K562 (cell line): ENCODE measurements at regions not wholly inside any gene's neighbourhood (a gene's known extent, or its start where the extent isn't known, plus 50 kb on each side); places are given as distances from the start of the nearest gene placed in this dataset.

Source experiments
- ATAC-seq: fragments of 200-7000 bp; cut with Tn5 transposase; 3 replicates; pipeline ENCODE4 v1.9.1; 2020; ENCODE audit warnings: moderate library complexity
- BruUV-seq: library from RNA; stranded (reverse); fragments of 400-500 nt; replicated peaks from 2 replicates; lab custom pipeline; 2021; lab: Mats Ljungman, UMichigan
- CTCF ChIA-PET: fragments of 300-600 bp; formaldehyde crosslinking; extraction: SDS; loops from one replicate; lab custom pipeline; 2021; ENCODE audit warnings: low intra/inter-chr PET ratio; lab: Yijun Ruan, JAX
- POLR2A ChIA-PET: fragments of 300-600, 350-650 bp; sonication (Branson Sonifier 250); formaldehyde crosslinking; extraction: SDS; loops from one replicate; lab custom pipeline; 2021; ENCODE audit warnings: antibody characterized with exemption, inconsistent platforms; lab: Yijun Ruan, JAX
- DNase-seq, 4 experiments: peaks; one replicate each; pipeline versions ENCODE4 v3.0.0 to v3.0.0-alpha.2; 2011 to 2018; ENCODE audit warnings: low spot score in 3 of 4, mixed read lengths in 3 of 4; ENCODE audit errors: extremely low read depth in 1 of 4
- FAIRE-seq: peaks from 2 replicates; lab custom pipeline; 2011; peaks lifted over from hg19 to GRCh38; lab: Jason Lieb, UNC
- H2AFZ ChIP-seq: 2 replicates; pipeline ENCODE4 v1.6.0; 2011; ENCODE audit warnings: low read depth, low read length, control low read depth, inconsistent platforms
- H3K27ac ChIP-seq: fragments of 200-600 bp; 3 replicates; pipeline ENCODE4 v1.8.0; 2011; ENCODE audit warnings: low read depth, mild to moderate bottlenecking, control low read depth, inconsistent platforms, low read length, moderate library complexity, mixed read lengths; ENCODE audit errors: extremely low read depth
- H3K27me3 ChIP-seq, 2 experiments: fragments of 300-600 bp in 1 of 2; 2 replicates in 1 of 2; 3 replicates in 1 of 2; pipeline versions ENCODE4 v1.6.0 to v1.8.0; 2011; ENCODE audit warnings: inconsistent platforms in 2 of 2, low read length in 2 of 2, mild to moderate bottlenecking in 1 of 2, mixed read lengths in 1 of 2, moderate library complexity in 1 of 2; ENCODE audit not compliant: control insufficient read depth in 2 of 2, insufficient read depth in 2 of 2
- H3K36me3 ChIP-seq: fragments of 300-600 bp; 3 replicates; pipeline ENCODE4 v1.8.0; 2011; ENCODE audit warnings: mild to moderate bottlenecking, low read length, inconsistent platforms; ENCODE audit not compliant: control insufficient read depth, insufficient read depth
- H3K4me1 ChIP-seq, 2 experiments: fragments of 200-600 bp in 1 of 2; replicated peaks in 1 of 2; 2 replicates in 1 of 2; 3 replicates in 1 of 2; pipeline versions ENCODE4 v1.5.1 to v1.8.0; 2011; ENCODE audit warnings: inconsistent platforms in 2 of 2, low read length in 2 of 2, mild to moderate bottlenecking in 1 of 2, mixed read lengths in 1 of 2, moderate library complexity in 1 of 2; ENCODE audit not compliant: control insufficient read depth in 2 of 2, insufficient read depth in 2 of 2
- H3K4me2 ChIP-seq: 2 replicates; pipeline ENCODE4 v1.6.1; 2011; ENCODE audit warnings: low read length, control low read depth, inconsistent platforms, mixed read lengths; ENCODE audit not compliant: insufficient read depth
- H3K4me3 ChIP-seq: fragments of 200-600 bp; sonication (generic), shearing (Covaris generic); 2 replicates; pipeline ENCODE4 v1.5.1; 2016; ENCODE audit warnings: control low read depth, inconsistent platforms
- H3K79me2 ChIP-seq: fragments of 200-600 bp; 3 replicates; pipeline ENCODE4 v1.8.0; 2011; ENCODE audit warnings: low read length, inconsistent platforms; ENCODE audit not compliant: control insufficient read depth, insufficient read depth
- H3K9ac ChIP-seq, 2 experiments: 2 replicates each; pipeline versions ENCODE4 v1.6.0 to v1.6.1; 2011; ENCODE audit warnings: low read depth in 2 of 2, low read length in 2 of 2, control low read depth in 1 of 2, inconsistent platforms in 1 of 2, mild to moderate bottlenecking in 1 of 2, mixed read lengths in 1 of 2; ENCODE audit not compliant: insufficient read depth in 1 of 2
- H3K9me1 ChIP-seq: one replicate; pipeline ENCODE4 v1.6.0; 2011; ENCODE audit warnings: inconsistent platforms, mild to moderate bottlenecking, low read length, moderate library complexity; ENCODE audit not compliant: control insufficient read depth, insufficient read depth
- H3K9me3 ChIP-seq: replicated peaks from 2 replicates; pipeline ENCODE4 v1.5.1; 2011; ENCODE audit warnings: low read depth, low read length, inconsistent platforms; ENCODE audit not compliant: control insufficient read depth, insufficient read depth
- H4K20me1 ChIP-seq: replicated peaks from 2 replicates; pipeline ENCODE4 v1.6.1; 2011; ENCODE audit warnings: low read length, inconsistent platforms, mixed read lengths; ENCODE audit not compliant: control insufficient read depth, insufficient read depth
- ARNT ChIP-seq, 2 experiments: fragments of 450-650 bp; IDR thresholded peaks; 2 replicates each; pipeline ENCODE4 v1.6.1; 2016; ENCODE audit warnings: mild to moderate bottlenecking in 1 of 2
- CC2D1A ChIP-seq: fragments of 450-650 bp; IDR thresholded peaks from 2 replicates; pipeline ENCODE4 v1.6.1; 2017; ENCODE audit warnings: mild to moderate bottlenecking
- ESRRA ChIP-seq: fragments of 450-650 bp; IDR thresholded peaks from 2 replicates; pipeline ENCODE4 v1.6.1; 2014; ENCODE audit warnings: low read depth, mild to moderate bottlenecking, moderate library complexity, borderline replicate concordance
- GABPB1 ChIP-seq: sonication (generic); formaldehyde crosslinking; IDR thresholded peaks from 2 replicates; pipeline ENCODE4 v1.8.0; 2022; ENCODE audit warnings: mild to moderate bottlenecking, missing genetic modification reagents
- HNRNPL ChIP-seq: fragments of 200-400 bp; formaldehyde crosslinking; IDR thresholded peaks from 2 replicates; pipeline ENCODE4 v1.6.1; 2017; ENCODE audit warnings: low read depth, mild to moderate bottlenecking, low read length
- HNRNPLL ChIP-seq: fragments of 200-400 bp; formaldehyde crosslinking; IDR thresholded peaks from 2 replicates; pipeline ENCODE4 v1.6.1; 2017; ENCODE audit warnings: low read length, low read depth, mild to moderate bottlenecking; ENCODE audit not compliant: poor library complexity, severe bottlenecking
- SMAD4 ChIP-seq: fragments of 250-450 bp; sonication (Bioruptor Pico); conservative IDR thresholded peaks from 2 replicates; pipeline ENCODE4 v1.8.0; 2021; ENCODE audit warnings: inconsistent platforms, mild to moderate bottlenecking, moderate library complexity
- U2AF1 ChIP-seq: fragments of 200-400 bp; formaldehyde crosslinking; optimal IDR thresholded peaks from 2 replicates; pipeline ENCODE3; 2017; ENCODE audit warnings: mild to moderate bottlenecking, low read depth, low read length, moderate library complexity
- ZNF224 ChIP-seq: sonication (generic); formaldehyde crosslinking; IDR thresholded peaks from 2 replicates; pipeline ENCODE4 v1.8.0; 2022; ENCODE audit warnings: mild to moderate bottlenecking, missing genetic modification reagents
- WGBS: fragments of 100-300 bp; shearing (Covaris generic); methylation state at CpG from one replicate; pipeline ENCODE4 v1.1.6; 2016; ENCODE audit warnings: low coverage, mixed read lengths; ENCODE audit not compliant: insufficient coverage; ENCODE audit errors: missing lambda C conversion rate; 5-methylcytosine and 5-hydroxymethylcytosine counted together
- in situ Hi-C: fragments of 300-500 bp; cut with MboI; formaldehyde crosslinking; loops from 4 replicates; pipeline ENCODE4 v1.15.0; 2018; ENCODE audit warnings: inconsistent platforms, mixed read lengths
- intact Hi-C: fragments of 100-400 bp; cut with micrococcal nuclease; formaldehyde crosslinking; loops from 2 replicates; pipeline ENCODE4 v1.14.2; 2022
- TF ChIP-seq, protein P1 (sequence below), 2 experiments: fragments of 200-800 bp in 1 of 2; sonication (Bioruptor generic) in 1 of 2; sonication (generic) in 1 of 2; formaldehyde crosslinking in 1 of 2; IDR thresholded peaks in 1 of 2; conservative IDR thresholded peaks in 1 of 2; 2 replicates each; pipeline versions ENCODE4 v1.5.0 to v1.6.1; 2016 to 2020; ENCODE audit warnings: missing compliant biosample characterization in 1 of 2, missing genetic modification characterization in 1 of 2, missing genetic modification reagents in 1 of 2
- TF ChIP-seq, protein P2 (sequence below): fragments of 200-800 bp; sonication (Bioruptor generic); IDR thresholded peaks from 2 replicates; pipeline ENCODE4 v1.6.1; 2017; ENCODE audit warnings: missing genetic modification characterization, missing compliant biosample characterization
- TF ChIP-seq, protein P3 (sequence below): IDR thresholded peaks from 2 replicates; pipeline ENCODE4 v1.6.1; 2014; ENCODE audit warnings: antibody characterized with exemption
- TF ChIP-seq, protein P4 (sequence below): sonication (generic); formaldehyde crosslinking; IDR thresholded peaks from 2 replicates; pipeline ENCODE4 v1.8.0; 2022; ENCODE audit warnings: missing genetic modification reagents, mild to moderate bottlenecking, moderate library complexity, borderline replicate concordance
- TF ChIP-seq, protein P5 (sequence below): fragments of 450-650 bp; formaldehyde crosslinking; IDR thresholded peaks from 2 replicates; pipeline ENCODE4 v1.4.0; 2020; ENCODE audit warnings: mild to moderate bottlenecking, mixed read lengths

DNA sequence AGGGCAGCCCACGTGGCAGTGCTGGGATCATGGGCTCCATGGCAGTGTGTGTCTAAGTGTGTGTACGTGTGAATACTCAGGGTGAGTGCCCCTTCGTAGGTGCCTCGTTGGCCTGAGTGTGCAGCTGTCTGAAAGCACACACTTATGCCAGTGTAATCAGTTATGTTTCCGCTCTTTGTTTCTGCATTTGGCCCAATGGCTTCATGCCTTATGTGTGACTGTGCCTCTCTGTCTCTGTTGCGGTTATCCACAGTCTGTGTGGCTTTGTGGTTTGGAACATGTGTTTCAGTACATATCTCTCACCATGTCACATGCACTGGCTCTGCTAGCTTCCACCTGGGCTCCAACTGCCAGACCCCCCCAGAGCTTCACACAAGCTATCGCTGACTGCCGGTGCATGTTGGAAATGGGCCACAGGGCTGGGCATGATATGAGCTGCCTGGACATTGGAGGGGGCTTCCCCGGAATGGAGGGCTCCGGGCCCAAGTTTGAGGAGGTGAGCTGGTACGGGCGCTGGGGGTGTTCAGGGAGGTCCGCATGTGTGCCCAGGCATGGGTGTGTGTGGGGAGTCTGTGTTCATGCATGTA, 70.3 kb upstream of the TINAGL1 start:
- Histone ChIP-seq H3K4me3 (no peak overlapping the region), H3K36me3 (no peaks in the 10 kb centered on the region), H3K4me1 (peaks cover 0 to 10% of the 10 kb centered on the region in 2 experiments; a peak in 3 of 5 replicates), H3K9me3 (no peaks in the 10 kb centered on the region), H2AFZ (no peak overlapping the region), H3K27me3 (peaks cover 32 to 77% of the 10 kb centered on the region in 2 experiments), H3K27ac (no peak overlapping the region), H3K79me2 (no peaks in the 10 kb centered on the region), H4K20me1 (peaks cover 14% of the 10 kb centered on the region; the same call in 1 of the 2 replicates), H3K9me1 (no peaks in the 10 kb centered on the region), H3K9ac (no peak overlapping the region), H3K4me2 (no peak overlapping the region)
- DNase-seq (no peak), FAIRE-seq (no peak), ATAC-seq (no peak; the same call in 2 of the 3 replicates)
- no TSS peak for BruUV-seq
- intact Hi-C loops (no loop called here), in situ Hi-C loops (no loop called here)
- CTCF ChIA-PET: no interaction called here
- POLR2A ChIA-PET: interaction anchor here (0.7 to 0.8 kb wide), 2 partner anchors 8 to 9 kb away, joined by 3 to 4 read pairs; no protein-coding TSS in a partner anchor
- WGBS: 8% methylated on average over 13 of the region's 13 CpGs
- TF ChIP-seq U2AF1 (no peak), SMAD4 (0 out of 2 replicates have a peak, but pooled peaks have one; percentile 20), HNRNPL (no peak), GABPB1 (CRISPR knock-in tag) (no peak), ZNF224 (no peak), CC2D1A (no peak), ESRRA (peak; percentile 78; the same call in 1 of the 2 replicates), HNRNPLL (no peak), ARNT (IDR thresholded peaks at IDR 0.05) (no peak)
- TF ChIP-seq, protein P1, sequence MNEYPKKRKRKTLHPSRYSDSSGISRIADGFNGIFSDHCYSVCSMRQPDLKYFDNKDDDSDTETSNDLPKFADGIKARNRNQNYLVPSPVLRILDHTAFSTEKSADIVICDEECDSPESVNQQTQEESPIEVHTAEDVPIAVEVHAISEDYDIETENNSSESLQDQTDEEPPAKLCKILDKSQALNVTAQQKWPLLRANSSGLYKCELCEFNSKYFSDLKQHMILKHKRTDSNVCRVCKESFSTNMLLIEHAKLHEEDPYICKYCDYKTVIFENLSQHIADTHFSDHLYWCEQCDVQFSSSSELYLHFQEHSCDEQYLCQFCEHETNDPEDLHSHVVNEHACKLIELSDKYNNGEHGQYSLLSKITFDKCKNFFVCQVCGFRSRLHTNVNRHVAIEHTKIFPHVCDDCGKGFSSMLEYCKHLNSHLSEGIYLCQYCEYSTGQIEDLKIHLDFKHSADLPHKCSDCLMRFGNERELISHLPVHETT (CRISPR knock-in tag; conservative IDR thresholded peaks at IDR 0.05 in 1 of 2, IDR thresholded peaks at IDR 0.05 in 1 of 2): peak in 1 of 2 experiments; percentile 75; a peak in 2 of 4 replicates
- TF ChIP-seq, protein P2, sequence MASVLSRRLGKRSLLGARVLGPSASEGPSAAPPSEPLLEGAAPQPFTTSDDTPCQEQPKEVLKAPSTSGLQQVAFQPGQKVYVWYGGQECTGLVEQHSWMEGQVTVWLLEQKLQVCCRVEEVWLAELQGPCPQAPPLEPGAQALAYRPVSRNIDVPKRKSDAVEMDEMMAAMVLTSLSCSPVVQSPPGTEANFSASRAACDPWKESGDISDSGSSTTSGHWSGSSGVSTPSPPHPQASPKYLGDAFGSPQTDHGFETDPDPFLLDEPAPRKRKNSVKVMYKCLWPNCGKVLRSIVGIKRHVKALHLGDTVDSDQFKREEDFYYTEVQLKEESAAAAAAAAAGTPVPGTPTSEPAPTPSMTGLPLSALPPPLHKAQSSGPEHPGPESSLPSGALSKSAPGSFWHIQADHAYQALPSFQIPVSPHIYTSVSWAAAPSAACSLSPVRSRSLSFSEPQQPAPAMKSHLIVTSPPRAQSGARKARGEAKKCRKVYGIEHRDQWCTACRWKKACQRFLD (CRISPR knock-in tag): peak; percentile 72; the same call in 1 of the 2 replicates
- TF ChIP-seq, protein P3, sequence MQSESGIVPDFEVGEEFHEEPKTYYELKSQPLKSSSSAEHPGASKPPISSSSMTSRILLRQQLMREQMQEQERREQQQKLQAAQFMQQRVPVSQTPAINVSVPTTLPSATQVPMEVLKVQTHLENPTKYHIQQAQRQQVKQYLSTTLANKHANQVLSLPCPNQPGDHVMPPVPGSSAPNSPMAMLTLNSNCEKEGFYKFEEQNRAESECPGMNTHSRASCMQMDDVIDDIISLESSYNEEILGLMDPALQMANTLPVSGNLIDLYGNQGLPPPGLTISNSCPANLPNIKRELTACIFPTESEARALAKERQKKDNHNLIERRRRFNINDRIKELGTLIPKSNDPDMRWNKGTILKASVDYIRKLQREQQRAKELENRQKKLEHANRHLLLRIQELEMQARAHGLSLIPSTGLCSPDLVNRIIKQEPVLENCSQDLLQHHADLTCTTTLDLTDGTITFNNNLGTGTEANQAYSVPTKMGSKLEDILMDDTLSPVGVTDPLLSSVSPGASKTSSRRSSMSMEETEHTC: no peak
- TF ChIP-seq, protein P4, sequence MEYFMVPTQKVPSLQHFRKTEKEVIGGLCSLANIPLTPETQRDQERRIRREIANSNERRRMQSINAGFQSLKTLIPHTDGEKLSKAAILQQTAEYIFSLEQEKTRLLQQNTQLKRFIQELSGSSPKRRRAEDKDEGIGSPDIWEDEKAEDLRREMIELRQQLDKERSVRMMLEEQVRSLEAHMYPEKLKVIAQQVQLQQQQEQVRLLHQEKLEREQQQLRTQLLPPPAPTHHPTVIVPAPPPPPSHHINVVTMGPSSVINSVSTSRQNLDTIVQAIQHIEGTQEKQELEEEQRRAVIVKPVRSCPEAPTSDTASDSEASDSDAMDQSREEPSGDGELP (CRISPR knock-in tag): peak; percentile 35; the same call in 1 of the 2 replicates
- TF ChIP-seq, protein P5, sequence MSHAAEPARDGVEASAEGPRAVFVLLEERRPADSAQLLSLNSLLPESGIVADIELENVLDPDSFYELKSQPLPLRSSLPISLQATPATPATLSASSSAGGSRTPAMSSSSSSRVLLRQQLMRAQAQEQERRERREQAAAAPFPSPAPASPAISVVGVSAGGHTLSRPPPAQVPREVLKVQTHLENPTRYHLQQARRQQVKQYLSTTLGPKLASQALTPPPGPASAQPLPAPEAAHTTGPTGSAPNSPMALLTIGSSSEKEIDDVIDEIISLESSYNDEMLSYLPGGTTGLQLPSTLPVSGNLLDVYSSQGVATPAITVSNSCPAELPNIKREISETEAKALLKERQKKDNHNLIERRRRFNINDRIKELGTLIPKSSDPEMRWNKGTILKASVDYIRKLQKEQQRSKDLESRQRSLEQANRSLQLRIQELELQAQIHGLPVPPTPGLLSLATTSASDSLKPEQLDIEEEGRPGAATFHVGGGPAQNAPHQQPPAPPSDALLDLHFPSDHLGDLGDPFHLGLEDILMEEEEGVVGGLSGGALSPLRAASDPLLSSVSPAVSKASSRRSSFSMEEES (CRISPR knock-in tag): no peak
